ENCODE measurements at regions not wholly inside any gene's neighbourhood (a gene's known extent, or its start where the extent isn't known, plus 50 kb on each side); places are given as distances from the start of the nearest gene placed in this dataset.

DNA sequence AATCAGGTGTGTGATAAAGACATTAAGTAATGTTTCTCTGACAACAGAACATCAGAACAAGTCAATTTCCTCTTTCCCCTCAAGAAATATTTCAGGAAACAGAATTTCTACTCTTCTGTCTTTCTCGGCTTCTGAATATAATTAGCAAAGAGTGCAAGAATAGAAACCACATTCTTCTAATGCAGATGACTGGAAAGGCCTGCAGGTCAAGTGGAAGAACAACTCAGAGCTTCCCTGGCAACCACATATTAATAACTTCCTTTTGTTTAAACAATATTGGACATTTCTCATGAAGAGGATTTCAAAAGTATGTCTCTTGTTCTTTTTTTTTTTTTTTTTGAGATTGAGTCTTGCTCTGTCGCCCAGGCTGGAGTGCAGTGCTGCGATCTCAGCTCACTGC lies 225.5 kb downstream of the PARM1 start:
- Histone ChIP-seq H3K27ac (ENCODE audit: insufficient read length, low read depth, low read length) (no peak overlapping the region), H3K18ac (ENCODE audit: insufficient read length, low read depth, low read length) (no peak overlapping the region), H2BK20ac (ENCODE audit: low read depth, low read length, poor library complexity, severe bottlenecking) (no peak overlapping the region), H3K27me3 (ENCODE audit: insufficient read depth, low read length) (no peaks in the 10 kb centered on the region), H3K4me2 (ENCODE audit: insufficient read depth, insufficient read length, low read length) (no peak overlapping the region), H3K56ac (ENCODE audit: insufficient read length, low read depth, low read length) (no peak overlapping the region), H2BK5ac (ENCODE audit: insufficient read length, low read length) (no peak overlapping the region), H3K9ac (ENCODE audit: extremely low read depth, insufficient read length, low read length) (no peak overlapping the region), H4K20me1 (ENCODE audit: control insufficient read depth, insufficient read depth, insufficient read length) (no peaks in the 10 kb centered on the region), H2AFZ (ENCODE audit: low read length) (no peak overlapping the region), H3T11ph (ENCODE audit: low read length) (no peak overlapping the region), H3K79me1 (ENCODE audit: insufficient read depth, low read depth, low read length, poor library complexity, severe bottlenecking) (no peaks in the 10 kb centered on the region), H3K9me3 (ENCODE audit: control insufficient read depth, low read depth, low read length) (no peaks in the 10 kb centered on the region), H4K91ac (ENCODE audit: insufficient read length, low read depth, low read length) (no peak overlapping the region), H3K23me2 (ENCODE audit: insufficient read length, low read depth, low read length, poor library complexity, severe bottlenecking) (no peaks in the 10 kb centered on the region), H4K5ac (ENCODE audit: insufficient read length, low read depth, low read length) (no peak overlapping the region), H4K8ac (replicated peaks; ENCODE audit: insufficient read length, low read depth, low read length) (no peak overlapping the region), H3K79me2 (ENCODE audit: insufficient read depth, low read length) (no peaks in the 10 kb centered on the region), H3K23ac (ENCODE audit: insufficient read length, low read depth, low read length) (no peak overlapping the region), H2BK15ac (ENCODE audit: low read depth, low read length) (no peak overlapping the region), H3K4me1 (ENCODE audit: insufficient read depth, low read length) (no peaks in the 10 kb centered on the region), H2AK5ac (ENCODE audit: insufficient read length, low read length) (no peak overlapping the region), H3K4ac (ENCODE audit: low read depth, low read length) (no peak overlapping the region), H3K14ac (ENCODE audit: insufficient read depth, low read length) (no peak overlapping the region), H2BK120ac (ENCODE audit: low read depth, low read length, poor library complexity, severe bottlenecking) (no peak overlapping the region), H2BK12ac (ENCODE audit: insufficient read length, low read depth, low read length) (no peak overlapping the region)
- Mint-ChIP-seq H3K4me1 (no peaks in the 10 kb centered on the region), H3K27ac (no peak overlapping the region), H3K36me3 (ENCODE audit: insufficient read depth in 1 of 3, low read depth in 3 of 3) (peaks cover 6 to 25% (median 11%) of the 10 kb centered on the region in 3 experiments; a peak in 6 of 7 replicates), H3K27me3 (ENCODE audit: low read depth) (no peaks in the 10 kb centered on the region; the same call in 1 of the 2 replicates), H3K9me3 (peaks cover 13 to 20% of the 10 kb centered on the region in 2 experiments), H3K4me3 (no peak overlapping the region)
- WGBS (ENCODE audit: extremely low coverage, insufficient read length, low lambda C conversion rate), result no CpG with 5 or more reads among the region's 3 CpGs
- DNase-seq, result no peak
- TF ChIP-seq, protein P1, sequence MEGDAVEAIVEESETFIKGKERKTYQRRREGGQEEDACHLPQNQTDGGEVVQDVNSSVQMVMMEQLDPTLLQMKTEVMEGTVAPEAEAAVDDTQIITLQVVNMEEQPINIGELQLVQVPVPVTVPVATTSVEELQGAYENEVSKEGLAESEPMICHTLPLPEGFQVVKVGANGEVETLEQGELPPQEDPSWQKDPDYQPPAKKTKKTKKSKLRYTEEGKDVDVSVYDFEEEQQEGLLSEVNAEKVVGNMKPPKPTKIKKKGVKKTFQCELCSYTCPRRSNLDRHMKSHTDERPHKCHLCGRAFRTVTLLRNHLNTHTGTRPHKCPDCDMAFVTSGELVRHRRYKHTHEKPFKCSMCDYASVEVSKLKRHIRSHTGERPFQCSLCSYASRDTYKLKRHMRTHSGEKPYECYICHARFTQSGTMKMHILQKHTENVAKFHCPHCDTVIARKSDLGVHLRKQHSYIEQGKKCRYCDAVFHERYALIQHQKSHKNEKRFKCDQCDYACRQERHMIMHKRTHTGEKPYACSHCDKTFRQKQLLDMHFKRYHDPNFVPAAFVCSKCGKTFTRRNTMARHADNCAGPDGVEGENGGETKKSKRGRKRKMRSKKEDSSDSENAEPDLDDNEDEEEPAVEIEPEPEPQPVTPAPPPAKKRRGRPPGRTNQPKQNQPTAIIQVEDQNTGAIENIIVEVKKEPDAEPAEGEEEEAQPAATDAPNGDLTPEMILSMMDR (conservative IDR thresholded peaks at IDR 0.05), result no peak

Measured in H9 (cell line).